IMR-90 (cell line): ENCODE measurements at regions not wholly inside any gene's neighbourhood (a gene's known extent, or its start where the extent isn't known, plus 50 kb on each side); places are given as distances from the start of the nearest gene placed in this dataset.

Source experiments
- ATAC-seq: fragments of 200-7000 bp; cut with Tn5 transposase; 2 replicates; pipeline ENCODE4 v1.9.1; 2020; ENCODE audit warnings: low read depth, mild to moderate bottlenecking, moderate library complexity
- BruUV-seq: library from RNA; stranded (reverse); fragments of 400-500 nt; replicated peaks from 2 replicates; lab custom pipeline; 2021; lab: Mats Ljungman, UMichigan
- CTCF ChIA-PET: fragments of 300-600 bp; formaldehyde crosslinking; extraction: SDS; loops from one replicate; lab custom pipeline; 2021; ENCODE audit warnings: antibody characterized with exemption; lab: Yijun Ruan, JAX
- POLR2A ChIA-PET: fragments of 300-600 bp; sonication (Branson Sonifier 250); formaldehyde crosslinking; loops from one replicate; lab custom pipeline; 2022; ENCODE audit warnings: antibody characterized with exemption; ENCODE audit not compliant: unreplicated experiment; lab: Charles Lee
- DNase-seq: peaks from one replicate; pipeline ENCODE4 v3.0.0; 2013
- H2AFZ ChIP-seq: replicated peaks from 2 replicates; pipeline ENCODE3; 2013; ENCODE audit warnings: low read length, mild to moderate bottlenecking; ENCODE audit not compliant: poor library complexity
- H2AK5ac ChIP-seq: 2 replicates; pipeline ENCODE4 v1.6.1; 2013; ENCODE audit warnings: low read depth, low read length, inconsistent platforms
- H2AK9ac ChIP-seq: replicated peaks from 2 replicates; pipeline ENCODE3; 2013; ENCODE audit warnings: mild to moderate bottlenecking, low read depth, low read length, moderate library complexity; ENCODE audit not compliant: poor library complexity
- H2BK120ac ChIP-seq: 2 replicates; pipeline ENCODE4 v1.6.1; 2013; ENCODE audit warnings: low read depth, low read length, inconsistent platforms
- H2BK15ac ChIP-seq: 3 replicates; pipeline ENCODE4 v1.6.1; 2013; ENCODE audit warnings: low read depth, low read length, inconsistent platforms
- H2BK20ac ChIP-seq: 2 replicates; pipeline ENCODE4 v1.6.1; 2013; ENCODE audit warnings: low read depth, mild to moderate bottlenecking, inconsistent platforms, low read length, moderate library complexity
- H2BK5ac ChIP-seq: 2 replicates; pipeline ENCODE4 v1.6.1; 2013; ENCODE audit warnings: mild to moderate bottlenecking, low read depth, low read length, inconsistent platforms; ENCODE audit not compliant: poor library complexity, severe bottlenecking
- H3K14ac ChIP-seq: replicated peaks from 2 replicates; pipeline ENCODE4 v1.6.1; 2013; ENCODE audit warnings: low read depth, low read length, inconsistent platforms
- H3K18ac ChIP-seq: 2 replicates; pipeline ENCODE4 v1.6.1; 2013; ENCODE audit warnings: low read depth, low read length, control low read depth
- H3K23ac ChIP-seq: 2 replicates; pipeline ENCODE4 v1.6.1; 2013; ENCODE audit warnings: low read depth, low read length, inconsistent platforms
- H3K27ac ChIP-seq: 2 replicates; pipeline ENCODE4 v1.5.1; 2013; ENCODE audit warnings: mild to moderate bottlenecking, control low read depth, low read length; ENCODE audit not compliant: insufficient read depth
- H3K27me3 ChIP-seq: 2 replicates; pipeline ENCODE4 v1.6.1; 2013; ENCODE audit warnings: low read length; ENCODE audit not compliant: control insufficient read depth, insufficient read depth
- H3K36me3 ChIP-seq: 2 replicates; pipeline ENCODE4 v1.6.1; 2013; ENCODE audit warnings: low read length, mixed read lengths; ENCODE audit not compliant: control insufficient read depth, insufficient read depth
- H3K4ac ChIP-seq: 2 replicates; pipeline ENCODE4 v1.6.1; 2013; ENCODE audit warnings: low read depth, low read length, inconsistent platforms
- H3K4me1 ChIP-seq: 2 replicates; pipeline ENCODE4 v1.6.1; 2013; ENCODE audit warnings: low read length, mixed read lengths; ENCODE audit not compliant: control insufficient read depth, insufficient read depth
- H3K4me2 ChIP-seq: 2 replicates; pipeline ENCODE4 v1.6.1; 2013; ENCODE audit warnings: low read depth, mild to moderate bottlenecking, control low read depth, low read length, moderate library complexity
- H3K4me3 ChIP-seq: 2 replicates; pipeline ENCODE4 v1.5.1; 2013; ENCODE audit warnings: low read depth, mild to moderate bottlenecking, control low read depth, low read length, moderate library complexity; ENCODE audit not compliant: insufficient read depth
- H3K56ac ChIP-seq: 2 replicates; pipeline ENCODE4 v1.6.1; 2013; ENCODE audit warnings: low read length, inconsistent platforms; ENCODE audit not compliant: insufficient read depth; ENCODE audit errors: extremely low read depth
- H3K79me1 ChIP-seq, 2 experiments: 2 replicates each; pipeline ENCODE4 v1.6.1; 2013; ENCODE audit warnings: low read length in 2 of 2, inconsistent platforms in 1 of 2, low read depth in 1 of 2
- H3K9ac ChIP-seq: 2 replicates; pipeline ENCODE4 v1.6.1; 2013; ENCODE audit warnings: low read depth, low read length, control low read depth
- H3K9me1 ChIP-seq: 2 replicates; pipeline ENCODE4 v1.6.1; 2013; ENCODE audit warnings: low read length, inconsistent platforms; ENCODE audit not compliant: insufficient read depth
- H3K9me3 ChIP-seq: 2 replicates; pipeline ENCODE4 v1.6.1; 2013; ENCODE audit warnings: low read length; ENCODE audit not compliant: control insufficient read depth, insufficient read depth
- H4K20me1 ChIP-seq: 2 replicates; pipeline ENCODE4 v1.6.1; 2013; ENCODE audit warnings: low read length, inconsistent platforms; ENCODE audit not compliant: insufficient read depth
- H4K5ac ChIP-seq: 2 replicates; pipeline ENCODE4 v1.6.1; 2013; ENCODE audit warnings: mild to moderate bottlenecking, low read depth, low read length, control low read depth
- H4K8ac ChIP-seq, 2 experiments: 2 replicates each; pipeline ENCODE4 v1.6.1; 2013; ENCODE audit warnings: low read depth in 2 of 2, low read length in 2 of 2, control low read depth in 1 of 2, inconsistent platforms in 1 of 2
- H4K91ac ChIP-seq: 2 replicates; pipeline ENCODE4 v1.6.1; 2013; ENCODE audit warnings: low read depth, low read length, inconsistent platforms; ENCODE audit not compliant: insufficient read depth
- MXI1 ChIP-seq: IDR thresholded peaks from 2 replicates; pipeline ENCODE4 v1.6.1; 2012; ENCODE audit warnings: low read depth, mild to moderate bottlenecking, low read length, moderate library complexity, borderline replicate concordance
- WGBS, 2 experiments: methylation state at CpG; one replicate each; pipeline versions ENCODE4 v1.1.5 to v1.1.7; 2013; ENCODE audit warnings: missing lambda C conversion rate in 2 of 2; ENCODE audit not compliant: insufficient read length in 1 of 2; ENCODE audit errors: extremely low coverage in 2 of 2; 5-methylcytosine and 5-hydroxymethylcytosine counted together
- dilution Hi-C: fragments of 300-500 bp; cut with HindIII; formaldehyde crosslinking; loops from one replicate; pipeline ENCODE4 v1.14.3; 2018; ENCODE audit warnings: low sequenced_read_pairs; ENCODE audit not compliant: unreplicated experiment
- in situ Hi-C: fragments of 300-500 bp; cut with MboI; formaldehyde crosslinking; loops from 3 replicates; pipeline ENCODE4 v1.14.3; 2019; ENCODE audit warnings: low sequenced_read_pairs, inconsistent platforms, mixed read lengths
- intact Hi-C: fragments of 100-400 bp; cut with micrococcal nuclease; formaldehyde crosslinking; loops from 2 replicates; pipeline ENCODE4 v1.10.0; 2022
- TF ChIP-seq, protein P1 (sequence below): conservative IDR thresholded peaks from 2 replicates; pipeline ENCODE4 v1.5.1; 2012; ENCODE audit warnings: mild to moderate bottlenecking, low read depth, low read length, improper control_type of control experiment

DNA sequence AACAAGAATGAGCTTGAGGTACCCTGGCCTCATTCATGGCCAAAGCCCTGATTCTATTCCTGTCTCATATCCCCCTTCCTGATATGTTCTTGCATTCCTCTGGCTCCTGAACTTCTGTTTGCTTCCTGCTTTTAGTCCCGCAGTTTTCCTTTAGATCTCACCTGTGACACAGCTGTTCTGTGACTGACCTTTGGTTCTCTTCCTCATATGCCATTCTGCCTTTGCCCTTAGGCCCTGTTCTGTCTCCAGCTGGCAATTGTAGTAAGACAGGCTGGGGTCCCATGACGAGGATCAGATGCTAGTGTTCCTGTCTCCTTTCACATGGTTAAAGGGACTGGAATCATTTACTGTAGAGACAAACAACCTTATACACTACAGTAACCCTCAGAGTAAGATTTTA, 59.0 kb upstream of the PDE3B start:
- Histone ChIP-seq H3K4me2 (no peak overlapping the region), H3K9ac (no peak overlapping the region), H2BK20ac (no peak overlapping the region), H2AK9ac (no peak overlapping the region), H3K27me3 (no peaks in the 10 kb centered on the region), H3K14ac (no peak overlapping the region), H2BK15ac (no peak overlapping the region), H2BK5ac (no peak overlapping the region), H3K36me3 (no peaks in the 10 kb centered on the region), H3K27ac (no peak overlapping the region), H3K4me3 (no peak overlapping the region), H4K91ac (no peak overlapping the region), H4K8ac (no peak overlapping the region), H3K56ac (no peak overlapping the region), H3K79me1 (no peaks in the 10 kb centered on the region), H3K9me3 (no peaks in the 10 kb centered on the region), H2BK120ac (no peak overlapping the region), H3K4ac (no peak overlapping the region), H3K9me1 (no peaks in the 10 kb centered on the region), H3K18ac (no peak overlapping the region), H2AFZ (no peak overlapping the region), H4K5ac (no peak overlapping the region), H3K23ac (no peak overlapping the region), H3K4me1 (no peaks in the 10 kb centered on the region), H4K20me1 (no peaks in the 10 kb centered on the region), H2AK5ac (no peak overlapping the region)
- TF ChIP-seq, protein P1, sequence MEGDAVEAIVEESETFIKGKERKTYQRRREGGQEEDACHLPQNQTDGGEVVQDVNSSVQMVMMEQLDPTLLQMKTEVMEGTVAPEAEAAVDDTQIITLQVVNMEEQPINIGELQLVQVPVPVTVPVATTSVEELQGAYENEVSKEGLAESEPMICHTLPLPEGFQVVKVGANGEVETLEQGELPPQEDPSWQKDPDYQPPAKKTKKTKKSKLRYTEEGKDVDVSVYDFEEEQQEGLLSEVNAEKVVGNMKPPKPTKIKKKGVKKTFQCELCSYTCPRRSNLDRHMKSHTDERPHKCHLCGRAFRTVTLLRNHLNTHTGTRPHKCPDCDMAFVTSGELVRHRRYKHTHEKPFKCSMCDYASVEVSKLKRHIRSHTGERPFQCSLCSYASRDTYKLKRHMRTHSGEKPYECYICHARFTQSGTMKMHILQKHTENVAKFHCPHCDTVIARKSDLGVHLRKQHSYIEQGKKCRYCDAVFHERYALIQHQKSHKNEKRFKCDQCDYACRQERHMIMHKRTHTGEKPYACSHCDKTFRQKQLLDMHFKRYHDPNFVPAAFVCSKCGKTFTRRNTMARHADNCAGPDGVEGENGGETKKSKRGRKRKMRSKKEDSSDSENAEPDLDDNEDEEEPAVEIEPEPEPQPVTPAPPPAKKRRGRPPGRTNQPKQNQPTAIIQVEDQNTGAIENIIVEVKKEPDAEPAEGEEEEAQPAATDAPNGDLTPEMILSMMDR = no peak
- no peak for TF ChIP-seq MXI1
- DNase-seq = no peak
- ChIA-PET POLR2A (no interaction called here), CTCF (no interaction called here)
- in situ Hi-C loops (no loop called here), intact Hi-C loops (no loop called here), dilution Hi-C loops (no loop called here)
- BruUV-seq = no TSS peak
- no peak for ATAC-seq
- 71% methylated on average over 1 of the region's 2 CpGs; no CpG with 5 or more reads in 1 of the 2 experiments for WGBS, 2 experiments
